GM06990 (cell line): ENCODE measurements at regions not wholly inside any gene's neighbourhood (a gene's known extent, or its start where the extent isn't known, plus 50 kb on each side); places are given as distances from the start of the nearest gene placed in this dataset.

Source experiments
- DNase-seq: peaks from one replicate; pipeline ENCODE4 v3.0.0-alpha.2; 2011; ENCODE audit not compliant: insufficient read length; ENCODE audit errors: extremely low read depth
- H3K27me3 ChIP-seq: replicated peaks from 2 replicates; pipeline ENCODE4 v1.6.0; 2011; ENCODE audit warnings: low read length; ENCODE audit not compliant: control insufficient read depth, insufficient read depth
- H3K36me3 ChIP-seq: 2 replicates; pipeline ENCODE4 v1.5.1; 2011; ENCODE audit warnings: low read length; ENCODE audit not compliant: control insufficient read depth, insufficient read depth
- H3K4me3 ChIP-seq: replicated peaks from 2 replicates; pipeline ENCODE4 v1.5.1; 2011; ENCODE audit warnings: low read depth, mild to moderate bottlenecking, control low read depth, low read length
- CTCF ChIP-seq: IDR thresholded peaks from 2 replicates; pipeline ENCODE4 v1.5.1; 2011; ENCODE audit warnings: low read length, control low read depth, mild to moderate bottlenecking, inconsistent platforms; ENCODE audit not compliant: insufficient read depth, poor library complexity, severe bottlenecking

- no peak for DNase-seq
- no peak overlapping the region for H3K4me3 ChIP-seq
- no peak for TF ChIP-seq CTCF
- H3K27me3 ChIP-seq = no peaks in the 10 kb centered on the region
- H3K36me3 ChIP-seq = no peaks in the 10 kb centered on the region
These were observed 614.3 kb upstream of the SLC8A1 start for GRCh38 chr2:41066168-41066567.

- no peaks in the 10 kb centered on the region for H3K27me3 ChIP-seq
- no peak for DNase-seq
- no peak overlapping the region for H3K4me3 ChIP-seq
- no peak for TF ChIP-seq CTCF
- H3K36me3 ChIP-seq = no peaks in the 10 kb centered on the region
These were observed 616.9 kb upstream of the SLC8A1 start for GRCh38 chr2:41068740-41069139.

- H3K36me3 ChIP-seq = no peaks in the 10 kb centered on the region
- no peak for TF ChIP-seq CTCF
- H3K4me3 ChIP-seq = no peak overlapping the region
- no peaks in the 10 kb centered on the region for H3K27me3 ChIP-seq
- DNase-seq = no peak
These were observed 626.5 kb upstream of the SLC8A1 start for GRCh38 chr2:41078341-41078740.

- no peak for TF ChIP-seq CTCF
- Histone ChIP-seq H3K4me3 (no peak overlapping the region), H3K36me3 (no peaks in the 10 kb centered on the region), H3K27me3 (no peaks in the 10 kb centered on the region)
- no peak for DNase-seq
These were observed 627.1 kb upstream of the SLC8A1 start for GRCh38 chr2:41079011-41079410.

- Histone ChIP-seq H3K4me3 (no peak overlapping the region), H3K36me3 (no peaks in the 10 kb centered on the region), H3K27me3 (no peaks in the 10 kb centered on the region)
- no peak for TF ChIP-seq CTCF
- DNase-seq = no peak
These were observed 632.4 kb upstream of the SLC8A1 start for GRCh38 chr2:41084321-41084720.

- Histone ChIP-seq H3K4me3 (no peak overlapping the region), H3K36me3 (no peaks in the 10 kb centered on the region), H3K27me3 (no peaks in the 10 kb centered on the region)
- TF ChIP-seq CTCF = no peak
- no peak for DNase-seq
These were observed 636.1 kb upstream of the SLC8A1 start for GRCh38 chr2:41087946-41088345.
